Heart left ventricle (tissue), 16 donors: ENCODE measurements at regions not wholly inside any gene's neighbourhood (a gene's known extent, or its start where the extent isn't known, plus 50 kb on each side); places are given as distances from the start of the nearest gene placed in this dataset.

Experiments
- ATAC-seq, 4 donors: fragments of 200-7000 bp; cut with Tn5 transposase; one replicate each; pipeline ENCODE4 v1.9.1; 2020 to 2022; ENCODE audit warnings: moderate library complexity in 4 of 4, mild to moderate bottlenecking in 3 of 4, moderate number of reproducible peaks in 1 of 4
- DNase-seq, 5 donors: peaks; one replicate each; pipeline ENCODE4 v3.0.0-alpha.2; 2020
- H3K27ac ChIP-seq, 12 donors: fragments of 200-600 bp; sonication (generic) in 4 of 12; one replicate each; pipeline versions ENCODE4 v1.5.0 to v1.8.0; 2016 to 2022; ENCODE audit warnings: mild to moderate bottlenecking in 2 of 12
- H3K27me3 ChIP-seq, 9 donors: fragments of 200-600 bp; sonication (generic) in 2 of 9; one replicate each; pipeline versions ENCODE4 v1.5.1 to v1.8.0; 2016 to 2022; ENCODE audit warnings: mild to moderate bottlenecking in 3 of 9
- H3K36me3 ChIP-seq, 9 donors: fragments of 200-600 bp; sonication (generic) in 2 of 9; one replicate each; pipeline versions ENCODE4 v1.5.0 to v1.8.0; 2018 to 2022; ENCODE audit warnings: mild to moderate bottlenecking in 2 of 9
- H3K4me1 ChIP-seq, 12 donors: fragments of 200-600 bp; sonication (generic) in 4 of 12; one replicate each; pipeline versions ENCODE4 v1.5.0 to v1.8.0; 2016 to 2022; ENCODE audit warnings: mild to moderate bottlenecking in 3 of 12
- H3K4me3 ChIP-seq, 12 donors: fragments of 200-600 bp; sonication (generic) in 4 of 12; one replicate each; pipeline versions ENCODE4 v1.5.0 to v1.8.0; 2017 to 2022; ENCODE audit warnings: mild to moderate bottlenecking in 9 of 12, moderate library complexity in 4 of 12
- H3K9me3 ChIP-seq, 12 donors: fragments of 200-600 bp; sonication (generic) in 4 of 12; one replicate each; pipeline versions ENCODE4 v1.5.0 to v1.8.0; 2016 to 2022; ENCODE audit warnings: mild to moderate bottlenecking in 1 of 12
- CTCF ChIP-seq, 12 donors: fragments of 200-600 bp; sonication (generic) in 4 of 12; IDR thresholded peaks; one replicate each; pipeline versions ENCODE4 v1.5.0 to v1.8.0; 2018 to 2022; ENCODE audit warnings: antibody characterized with exemption in 12 of 12, mild to moderate bottlenecking in 5 of 12
- POLR2A ChIP-seq, 2 donors: fragments of 450-650 bp; IDR thresholded peaks; one replicate each; pipeline ENCODE4 v1.6.1; 2017; ENCODE audit warnings: antibody characterized with exemption in 2 of 2, mild to moderate bottlenecking in 2 of 2, moderate library complexity in 2 of 2
- WGBS, 4 donors: extraction: QIAGEN DNeasy Blood & Tissue Kit in 2 of 4; methylation state at CpG; one replicate each; pipeline versions ENCODE4 v1.1.5 to v1.1.7; 2013 to 2018; 5-methylcytosine and 5-hydroxymethylcytosine counted together
- intact Hi-C, 10 donors: fragments of 100-400 bp; cut with DNase I; formaldehyde crosslinking; loops; one replicate each; pipeline versions ENCODE4 v1.11.1 to v1.14.2; 2022
- donor health status: ischemic (EF 13 %, LVEDD 7.1; RV severe dilation, severe dysfunction).
- donor health status: healthy with polysubstance abuse.
- donor health status: DM: no; HTN: yes; CAD: no.
- donor health status: DM: no; HTN: no; CAD: no.
- donor health status: ischemic (EF 25% LVEDD 6.9; RV normal size, moderate dysfunction).
- donor health status: ischemic (EF 25% LVEDD 5.7; RV mildly dilated, moderate dysfunction).
- donor health status: healthy.
- donor health status: DM: yes; HTN: yes; CAD: no.
- donor health status: ischemic (EF 35%, LVEDD 5.7; RV mildly dilated, moderate dysfunction).
- donor health status: nonischemic (EF 11% LVEDD 7.7; RV severe dilation, severe dysfunction).
- donor health status: DM: yes; HTN: yes; CAD: no.
- donor health status: PGD.
- donor health status: ischemic (EF 29% LVEDD 5.4; RV normal size, mild dysfunction).
- donor health status: nonischemic (EF 23%, LVEDD 6.1; RV moderate dilation, normal function).

- H3K9me3 ChIP-seq = peaks cover 0 to 18% (median 0%) of the 10 kb centered on the region in 12 donors
These were observed 205.1 kb upstream of the DPP10 start for GRCh38 chr2:114237331-114237730.

DNA sequence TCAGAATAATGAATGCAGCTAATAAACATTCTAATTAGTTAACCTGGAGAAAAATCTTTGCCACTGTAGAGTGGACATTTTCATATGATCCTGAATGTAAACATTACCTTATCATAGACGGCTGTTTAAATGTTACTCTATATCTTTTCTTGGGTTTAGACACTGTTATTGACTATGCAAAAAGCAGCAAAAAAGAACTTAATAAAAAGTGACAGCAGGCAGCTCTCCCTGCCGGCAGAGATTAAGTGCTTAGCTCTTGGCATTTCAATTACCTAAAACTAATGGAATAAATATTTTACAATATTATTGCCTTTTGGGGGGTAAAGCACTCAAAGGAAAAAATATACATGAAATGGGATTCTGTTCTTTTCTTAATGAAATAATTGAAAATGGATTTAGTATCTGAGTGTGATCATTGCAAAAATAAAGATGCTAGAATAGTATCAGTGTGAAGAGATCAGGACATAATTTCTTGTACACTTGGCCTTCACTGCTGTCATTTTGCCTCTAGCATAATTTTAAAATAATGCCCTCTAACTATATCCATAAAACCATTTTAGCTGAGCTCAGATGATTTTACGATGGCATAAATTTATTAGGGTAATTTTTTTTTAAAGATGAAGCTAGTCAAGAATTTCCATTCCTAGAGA lies 203.4 kb upstream of the DPP10 start:
- intact Hi-C loops = no loop called here
- WGBS, 4 donors = 75 to 83% (median 78%) methylated on average over 3 of the region's 3 CpGs
- ATAC-seq (no peak), DNase-seq (no peak)
- H3K9me3 ChIP-seq = peaks cover 0 to 13% (median 0%) of the 10 kb centered on the region in 12 donors
- no peaks in the 10 kb centered on the region for H3K27me3 ChIP-seq
- H3K4me1 ChIP-seq = no peaks in the 10 kb centered on the region
- no peak overlapping the region for H3K27ac ChIP-seq
- H3K36me3 ChIP-seq = no peaks in the 10 kb centered on the region
- H3K4me3 ChIP-seq = no peak overlapping the region
- no peak for TF ChIP-seq CTCF (IDR thresholded peaks at IDR 0.05)
- TF ChIP-seq POLR2A (IDR thresholded peaks at IDR 0.05) = no peak

More at GRCh38 chr2:114237331-114237730, 205.1 kb upstream of the DPP10 start:
- TF ChIP-seq POLR2A (IDR thresholded peaks at IDR 0.05) (no peak), CTCF (IDR thresholded peaks at IDR 0.05) (no peak)
- 89 to 91% (median 90%) methylated on average over 2 of the region's 2 CpGs for WGBS, 4 donors
- Histone ChIP-seq H3K27ac (no peak overlapping the region), H3K27me3 (no peaks in the 10 kb centered on the region), H3K36me3 (no peaks in the 10 kb centered on the region), H3K4me1 (no peaks in the 10 kb centered on the region), H3K4me3 (no peak overlapping the region)
- intact Hi-C loops = no loop called here
- ATAC-seq (no peak), DNase-seq (no peak)

DNA sequence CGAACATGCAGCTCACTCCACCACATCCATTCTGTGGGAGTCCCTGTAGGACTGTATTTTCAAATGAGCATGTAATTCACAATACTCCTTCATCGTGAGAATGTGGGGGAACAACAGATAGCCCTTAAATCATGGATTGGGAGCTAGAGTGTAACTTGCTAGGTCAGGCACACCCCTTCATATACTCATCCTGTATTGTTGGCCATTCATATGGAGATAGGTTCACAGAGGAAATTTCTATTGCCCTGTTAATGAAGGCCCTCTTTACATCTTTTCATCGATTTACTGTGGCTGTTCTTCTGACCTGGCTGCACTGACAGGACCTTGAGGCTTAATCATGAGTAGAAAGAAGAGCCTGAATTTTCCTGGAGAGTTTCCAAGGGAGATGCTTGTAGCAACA lies 193.8 kb upstream of the DPP10 start:
- Histone ChIP-seq H3K4me1 (no peaks in the 10 kb centered on the region), H3K27ac (no peak overlapping the region), H3K36me3 (no peaks in the 10 kb centered on the region), H3K27me3 (no peaks in the 10 kb centered on the region), H3K4me3 (no peak overlapping the region), H3K9me3 (no peaks in the 10 kb centered on the region)
- TF ChIP-seq POLR2A (IDR thresholded peaks at IDR 0.05) = no peak
- TF ChIP-seq CTCF (IDR thresholded peaks at IDR 0.05) = no peak
- no peak for ATAC-seq
- DNase-seq = no peak
- WGBS, 4 donors = 65 to 75% (median 73%) methylated on average over 3 of the region's 3 CpGs
- intact Hi-C loops = no loop called here

GRCh38 chr2:114252713-114253112 lies 189.7 kb upstream of the DPP10 start:
- TF ChIP-seq POLR2A (IDR thresholded peaks at IDR 0.05) (no peak), CTCF (IDR thresholded peaks at IDR 0.05) (no peak)
- no peak for ATAC-seq
- Histone ChIP-seq H3K4me1 (no peaks in the 10 kb centered on the region), H3K27me3 (no peaks in the 10 kb centered on the region), H3K27ac (no peak overlapping the region), H3K4me3 (no peak overlapping the region), H3K36me3 (no peaks in the 10 kb centered on the region), H3K9me3 (no peaks in the 10 kb centered on the region)
- 93 to 98% (median 96%) methylated on average over 1 of the region's 1 CpG for WGBS, 4 donors
- no peak for DNase-seq
- intact Hi-C loops = no loop called here
